A673 (cell line): ENCODE measurements at regions not wholly inside any gene's neighbourhood (a gene's known extent, or its start where the extent isn't known, plus 50 kb on each side); places are given as distances from the start of the nearest gene placed in this dataset.

Experiments used
- EZH2 ChIP-seq: fragments of 200-600 bp; sonication (generic); IDR thresholded peaks from 2 replicates; pipeline ENCODE4 v1.6.1; 2017; ENCODE audit warnings: borderline replicate concordance, low read depth, mild to moderate bottlenecking, mixed read lengths, antibody characterized with exemption, low read length; ENCODE audit not compliant: poor library complexity, severe bottlenecking
- TF ChIP-seq, protein P1 (sequence below): fragments of 300-800, 200-600 bp; sonication (generic); conservative IDR thresholded peaks from 2 replicates; pipeline ENCODE4 v1.5.1; 2017; ENCODE audit warnings: low read depth, mild to moderate bottlenecking, antibody characterized with exemption, low read length, moderate library complexity, mixed read lengths

DNA sequence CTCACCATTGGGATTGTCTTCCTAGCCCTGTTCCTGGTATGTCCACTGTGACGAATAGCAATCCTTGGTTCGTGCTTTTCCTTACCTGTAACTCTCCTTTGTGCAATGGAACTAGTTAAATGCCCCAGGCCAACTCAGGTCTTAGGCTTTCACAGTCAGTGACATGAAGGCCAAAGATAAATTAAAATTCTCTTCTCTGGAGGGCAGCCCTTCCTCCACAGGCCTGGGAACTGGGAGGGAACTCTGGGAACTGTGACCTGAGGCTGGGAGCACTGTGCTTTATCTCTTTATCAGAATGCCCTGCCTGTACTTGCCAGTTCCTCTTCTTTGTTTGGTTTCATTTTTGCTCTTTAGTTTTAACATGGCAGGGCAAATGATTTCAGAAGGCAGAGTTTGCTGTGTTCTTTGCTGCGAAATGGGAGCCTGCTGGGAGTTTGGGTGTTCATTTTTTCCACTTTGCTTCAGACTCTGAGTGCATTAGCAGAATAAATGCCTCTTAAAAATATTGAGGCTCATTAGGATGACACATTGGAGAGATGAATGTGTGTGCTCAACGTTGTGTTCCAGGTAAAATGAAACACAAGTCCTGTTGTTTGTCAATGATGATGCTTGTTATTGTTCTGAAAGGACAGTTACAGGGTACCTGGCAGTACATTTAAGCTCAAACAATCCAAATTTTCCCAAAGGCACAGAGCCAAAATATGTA is 118.1 kb downstream of the NUDT12 start:
- no peak for TF ChIP-seq EZH2
- TF ChIP-seq, protein P1, sequence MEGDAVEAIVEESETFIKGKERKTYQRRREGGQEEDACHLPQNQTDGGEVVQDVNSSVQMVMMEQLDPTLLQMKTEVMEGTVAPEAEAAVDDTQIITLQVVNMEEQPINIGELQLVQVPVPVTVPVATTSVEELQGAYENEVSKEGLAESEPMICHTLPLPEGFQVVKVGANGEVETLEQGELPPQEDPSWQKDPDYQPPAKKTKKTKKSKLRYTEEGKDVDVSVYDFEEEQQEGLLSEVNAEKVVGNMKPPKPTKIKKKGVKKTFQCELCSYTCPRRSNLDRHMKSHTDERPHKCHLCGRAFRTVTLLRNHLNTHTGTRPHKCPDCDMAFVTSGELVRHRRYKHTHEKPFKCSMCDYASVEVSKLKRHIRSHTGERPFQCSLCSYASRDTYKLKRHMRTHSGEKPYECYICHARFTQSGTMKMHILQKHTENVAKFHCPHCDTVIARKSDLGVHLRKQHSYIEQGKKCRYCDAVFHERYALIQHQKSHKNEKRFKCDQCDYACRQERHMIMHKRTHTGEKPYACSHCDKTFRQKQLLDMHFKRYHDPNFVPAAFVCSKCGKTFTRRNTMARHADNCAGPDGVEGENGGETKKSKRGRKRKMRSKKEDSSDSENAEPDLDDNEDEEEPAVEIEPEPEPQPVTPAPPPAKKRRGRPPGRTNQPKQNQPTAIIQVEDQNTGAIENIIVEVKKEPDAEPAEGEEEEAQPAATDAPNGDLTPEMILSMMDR, result no peak
